HepG2 (cell line): ENCODE measurements at regions not wholly inside any gene's neighbourhood (a gene's known extent, or its start where the extent isn't known, plus 50 kb on each side); places are given as distances from the start of the nearest gene placed in this dataset.

Experiments used
- ATAC-seq: fragments of 200-7000 bp; cut with Tn5 transposase; 3 replicates; pipeline ENCODE4 v1.9.1; 2020; ENCODE audit warnings: mild to moderate bottlenecking, moderate library complexity
- BruUV-seq: library from RNA; stranded (reverse); fragments of 400-500 nt; replicated peaks from 2 replicates; lab custom pipeline; 2021; lab: Mats Ljungman, UMichigan
- CTCF ChIA-PET: fragments of 300-600 bp; formaldehyde crosslinking; extraction: SDS; loops from one replicate; lab custom pipeline; 2021; ENCODE audit warnings: low total read pairs, inconsistent platforms, low intra/inter-chr PET ratio; lab: Yijun Ruan, JAX
- POLR2A ChIA-PET: fragments of 350-600 bp; sonication (Branson Sonifier 250); formaldehyde crosslinking; loops from one replicate; lab custom pipeline; 2020; ENCODE audit warnings: antibody characterized with exemption, inconsistent platforms; lab: Yijun Ruan, JAX
- DNase-seq: peaks from one replicate; pipeline ENCODE4 v3.0.0-alpha.2; 2015; ENCODE audit warnings: low spot score
- FAIRE-seq: peaks from 3 replicates; lab custom pipeline; 2011; peaks lifted over from hg19 to GRCh38; lab: Jason Lieb, UNC
- H2AFZ ChIP-seq: one replicate; pipeline ENCODE4 v1.6.1; 2011; ENCODE audit warnings: low read length, inconsistent platforms
- H3K27ac ChIP-seq: fragments of 300-600 bp; 3 replicates; pipeline ENCODE4 v1.8.0; 2011; ENCODE audit warnings: mixed run types, mild to moderate bottlenecking, mixed read lengths, low read length, inconsistent platforms; ENCODE audit not compliant: insufficient read depth; ENCODE audit errors: extremely low read length
- H3K27me3 ChIP-seq, 2 experiments: fragments of 200-600 bp in 1 of 2; 2 replicates in 1 of 2; 3 replicates in 1 of 2; pipeline versions ENCODE4 v1.6.0 to v1.8.0; 2011; ENCODE audit warnings: low read length in 2 of 2, mild to moderate bottlenecking in 2 of 2, moderate library complexity in 2 of 2, inconsistent platforms in 1 of 2; ENCODE audit not compliant: insufficient read depth in 2 of 2, control insufficient read depth in 1 of 2
- H3K36me3 ChIP-seq, 2 experiments: fragments of 200-600 bp in 1 of 2; replicated peaks in 1 of 2; 2 replicates in 1 of 2; 3 replicates in 1 of 2; pipeline versions ENCODE4 v1.5.1 to v1.8.0; 2011; ENCODE audit warnings: low read length in 2 of 2, inconsistent platforms in 1 of 2; ENCODE audit not compliant: insufficient read depth in 2 of 2, control insufficient read depth in 1 of 2
- H3K4me1 ChIP-seq: 2 replicates; pipeline ENCODE4 v1.5.1; 2012; ENCODE audit warnings: low read length, inconsistent platforms; ENCODE audit not compliant: insufficient read depth
- H3K4me2 ChIP-seq: 2 replicates; pipeline ENCODE4 v1.6.0; 2011; ENCODE audit warnings: low read depth, low read length, inconsistent platforms
- H3K4me3 ChIP-seq, 3 experiments: fragments of 200-600 bp in 1 of 3; sonication (generic), shearing (Covaris generic) in 1 of 3; replicated peaks in 1 of 3; 2 replicates each; pipeline ENCODE4 v1.5.1; 2011 to 2016; ENCODE audit warnings: low read length in 3 of 3, inconsistent platforms in 2 of 3, low read depth in 2 of 3, mild to moderate bottlenecking in 2 of 3, control low read depth in 1 of 3, mixed read lengths in 1 of 3; ENCODE audit not compliant: insufficient read depth in 1 of 3
- H3K79me2 ChIP-seq: one replicate; pipeline ENCODE4 v1.6.1; 2011; ENCODE audit warnings: low read length, inconsistent platforms; ENCODE audit not compliant: insufficient read depth
- H3K9ac ChIP-seq: 2 replicates; pipeline ENCODE4 v1.6.0; 2011; ENCODE audit warnings: mild to moderate bottlenecking, low read depth, low read length, inconsistent platforms; ENCODE audit not compliant: insufficient read depth
- H3K9me3 ChIP-seq: 2 replicates; pipeline ENCODE4 v1.5.1; 2012; ENCODE audit warnings: mild to moderate bottlenecking, low read length
- H4K20me1 ChIP-seq: 2 replicates; pipeline ENCODE4 v1.6.0; 2011; ENCODE audit warnings: inconsistent platforms, mild to moderate bottlenecking, low read length, moderate library complexity; ENCODE audit not compliant: insufficient read depth
- CREB1 ChIP-seq, 2 experiments: fragments of 450-650 bp in 1 of 2; IDR thresholded peaks; 2 replicates each; pipeline ENCODE4 v1.6.1; 2016 to 2017; ENCODE audit warnings: control low read depth in 1 of 2, mild to moderate bottlenecking in 1 of 2, missing compliant biosample characterization in 1 of 2, missing genetic modification characterization in 1 of 2
- HOXA7 ChIP-seq: sonication (generic); formaldehyde crosslinking; IDR thresholded peaks from 2 replicates; pipeline ENCODE4 v1.8.1; 2022; ENCODE audit warnings: mild to moderate bottlenecking, missing genetic modification reagents, moderate library complexity
- JARID2 ChIP-seq: sonication (generic); formaldehyde crosslinking; IDR thresholded peaks from 2 replicates; pipeline ENCODE4 v1.8.1; 2023; ENCODE audit warnings: missing genetic modification reagents, inconsistent platforms; ENCODE audit not compliant: insufficient replicate concordance
- KLF11 ChIP-seq: IDR thresholded peaks from 2 replicates; pipeline ENCODE4 v1.6.1; 2016; ENCODE audit warnings: missing compliant biosample characterization
- KLF12 ChIP-seq: sonication (generic); formaldehyde crosslinking; IDR thresholded peaks from 2 replicates; pipeline ENCODE4 v1.4.0; 2020; ENCODE audit warnings: missing genetic modification reagents, borderline replicate concordance
- MAF1 ChIP-seq: sonication (generic); formaldehyde crosslinking; IDR thresholded peaks from 2 replicates; pipeline ENCODE4 v1.5.0; 2020; ENCODE audit warnings: missing genetic modification reagents, borderline replicate concordance
- MAFF ChIP-seq: IDR thresholded peaks from 2 replicates; pipeline ENCODE4 v1.6.1; 2011; ENCODE audit warnings: low read depth, low read length, improper control_type of control experiment
- MEIS1 ChIP-seq: sonication (generic); formaldehyde crosslinking; IDR thresholded peaks from 2 replicates; pipeline ENCODE4 v1.9.0; 2021; ENCODE audit warnings: mild to moderate bottlenecking, missing genetic modification reagents, moderate library complexity, borderline replicate concordance
- PHF8 ChIP-seq: sonication (generic); formaldehyde crosslinking; IDR thresholded peaks from 2 replicates; pipeline ENCODE4 v1.5.0; 2020; ENCODE audit warnings: missing genetic modification reagents
- SMAD3 ChIP-seq: sonication (generic); formaldehyde crosslinking; IDR thresholded peaks from 2 replicates; pipeline ENCODE4 v1.4.0; 2020; ENCODE audit warnings: missing genetic modification reagents
- ZBTB1 ChIP-seq: sonication (generic); formaldehyde crosslinking; IDR thresholded peaks from 2 replicates; pipeline ENCODE4 v1.4.0; 2020; ENCODE audit warnings: missing genetic modification reagents, borderline replicate concordance
- ZEB1 ChIP-seq: IDR thresholded peaks from 2 replicates; pipeline ENCODE4 v1.6.1; 2012; ENCODE audit warnings: mild to moderate bottlenecking, low read depth, inconsistent platforms; ENCODE audit not compliant: insufficient replicate concordance
- ZFP36 ChIP-seq: fragments of 150-350 bp; IDR thresholded peaks from 2 replicates; pipeline ENCODE4 v1.6.1; 2018; ENCODE audit warnings: borderline replicate concordance, low read length, low read depth; ENCODE audit not compliant: partially characterized antibody
- ZNF296 ChIP-seq: sonication (generic); formaldehyde crosslinking; conservative IDR thresholded peaks from 2 replicates; pipeline ENCODE4 v1.5.0; 2020; ENCODE audit warnings: mild to moderate bottlenecking, missing genetic modification reagents
- ZNF451 ChIP-seq: sonication (generic); formaldehyde crosslinking; IDR thresholded peaks from 2 replicates; pipeline ENCODE4 v1.5.0; 2020; ENCODE audit warnings: mild to moderate bottlenecking, missing genetic modification reagents
- ZNF841 ChIP-seq: sonication (generic); formaldehyde crosslinking; IDR thresholded peaks from 2 replicates; pipeline ENCODE4 v1.8.1; 2023; ENCODE audit warnings: missing genetic modification reagents, borderline replicate concordance
- WGBS: methylation state at CpG from one replicate; pipeline ENCODE4 v1.1.6; 2017; ENCODE audit warnings: low lambda C conversion rate; 5-methylcytosine and 5-hydroxymethylcytosine counted together
- in situ Hi-C: cut with HindIII; loops from 2 replicates; pipeline ENCODE4 v1.10.0; 2017; ENCODE audit warnings: low pct_unique_long_range_greater_than_20kb; ENCODE audit not compliant: extremely low pct_ligation_motif_present
- intact Hi-C: fragments of 100-400 bp; cut with micrococcal nuclease; formaldehyde crosslinking; loops from one replicate; pipeline ENCODE4 v1.10.0; 2022; ENCODE audit not compliant: unreplicated experiment
- TF ChIP-seq, protein P1 (sequence below): sonication (generic); formaldehyde crosslinking; IDR thresholded peaks from 2 replicates; pipeline ENCODE4 v1.4.0; 2020; ENCODE audit warnings: missing genetic modification reagents
- TF ChIP-seq, protein P2 (sequence below): sonication (generic); formaldehyde crosslinking; IDR thresholded peaks from 2 replicates; pipeline ENCODE4 v1.8.1; 2023; ENCODE audit warnings: mild to moderate bottlenecking, missing genetic modification reagents, borderline replicate concordance

DNA sequence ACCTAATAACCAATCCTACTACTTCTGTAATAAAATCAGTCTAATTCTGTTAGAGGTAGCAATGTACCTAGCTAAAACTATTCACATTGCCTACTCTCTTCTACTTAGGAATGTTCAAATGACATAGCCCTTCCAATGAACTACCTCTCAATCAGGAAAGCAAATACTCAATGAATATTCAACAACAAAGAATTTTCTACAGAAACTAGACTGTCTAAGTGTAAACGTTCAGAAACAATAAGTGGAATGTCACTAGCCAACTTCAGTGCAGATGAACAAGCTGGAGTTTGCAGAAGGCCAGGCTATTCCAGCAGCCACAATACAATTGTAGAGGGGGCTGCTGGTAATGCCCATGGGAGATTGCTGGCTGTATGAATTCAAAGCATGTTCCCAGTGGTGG lies 743.2 kb upstream of the CDH10 start:
- FAIRE-seq: no peak
- Histone ChIP-seq H3K27ac (no peak overlapping the region), H3K9ac (no peak overlapping the region), H3K4me1 (peaks cover 3% of the 10 kb centered on the region; the same call in 1 of the 2 replicates), H3K79me2 (no peaks in the 10 kb centered on the region), H4K20me1 (no peaks in the 10 kb centered on the region), H3K9me3 (peaks cover 48% of the 10 kb centered on the region), H3K4me3 (no peak overlapping the region)
- POLR2A ChIA-PET: no interaction called here
- intact Hi-C loops: no loop called here
- no peak for ATAC-seq
- no TSS peak for BruUV-seq
- TF ChIP-seq JARID2 (CRISPR knock-in tag) (no peak), SMAD3 (no peak), ZNF451 (CRISPR knock-in tag) (no peak), CREB1 (IDR thresholded peaks at IDR 0.05) (no peak), CREB1 (CRISPR knock-in tag; IDR thresholded peaks at IDR 0.05) (no peak), MEIS1 (CRISPR knock-in tag) (no peak), KLF11 (no peak), ZNF296 (CRISPR knock-in tag) (no peak), ZFP36 (no peak), MAFF (no peak), KLF12 (CRISPR knock-in tag) (no peak), PHF8 (no peak), ZEB1 (no peak), ZNF841 (CRISPR knock-in tag) (no peak), MAF1 (CRISPR knock-in tag) (no peak), HOXA7 (CRISPR knock-in tag) (no peak), ZBTB1 (CRISPR knock-in tag) (no peak)
- TF ChIP-seq, protein P1, sequence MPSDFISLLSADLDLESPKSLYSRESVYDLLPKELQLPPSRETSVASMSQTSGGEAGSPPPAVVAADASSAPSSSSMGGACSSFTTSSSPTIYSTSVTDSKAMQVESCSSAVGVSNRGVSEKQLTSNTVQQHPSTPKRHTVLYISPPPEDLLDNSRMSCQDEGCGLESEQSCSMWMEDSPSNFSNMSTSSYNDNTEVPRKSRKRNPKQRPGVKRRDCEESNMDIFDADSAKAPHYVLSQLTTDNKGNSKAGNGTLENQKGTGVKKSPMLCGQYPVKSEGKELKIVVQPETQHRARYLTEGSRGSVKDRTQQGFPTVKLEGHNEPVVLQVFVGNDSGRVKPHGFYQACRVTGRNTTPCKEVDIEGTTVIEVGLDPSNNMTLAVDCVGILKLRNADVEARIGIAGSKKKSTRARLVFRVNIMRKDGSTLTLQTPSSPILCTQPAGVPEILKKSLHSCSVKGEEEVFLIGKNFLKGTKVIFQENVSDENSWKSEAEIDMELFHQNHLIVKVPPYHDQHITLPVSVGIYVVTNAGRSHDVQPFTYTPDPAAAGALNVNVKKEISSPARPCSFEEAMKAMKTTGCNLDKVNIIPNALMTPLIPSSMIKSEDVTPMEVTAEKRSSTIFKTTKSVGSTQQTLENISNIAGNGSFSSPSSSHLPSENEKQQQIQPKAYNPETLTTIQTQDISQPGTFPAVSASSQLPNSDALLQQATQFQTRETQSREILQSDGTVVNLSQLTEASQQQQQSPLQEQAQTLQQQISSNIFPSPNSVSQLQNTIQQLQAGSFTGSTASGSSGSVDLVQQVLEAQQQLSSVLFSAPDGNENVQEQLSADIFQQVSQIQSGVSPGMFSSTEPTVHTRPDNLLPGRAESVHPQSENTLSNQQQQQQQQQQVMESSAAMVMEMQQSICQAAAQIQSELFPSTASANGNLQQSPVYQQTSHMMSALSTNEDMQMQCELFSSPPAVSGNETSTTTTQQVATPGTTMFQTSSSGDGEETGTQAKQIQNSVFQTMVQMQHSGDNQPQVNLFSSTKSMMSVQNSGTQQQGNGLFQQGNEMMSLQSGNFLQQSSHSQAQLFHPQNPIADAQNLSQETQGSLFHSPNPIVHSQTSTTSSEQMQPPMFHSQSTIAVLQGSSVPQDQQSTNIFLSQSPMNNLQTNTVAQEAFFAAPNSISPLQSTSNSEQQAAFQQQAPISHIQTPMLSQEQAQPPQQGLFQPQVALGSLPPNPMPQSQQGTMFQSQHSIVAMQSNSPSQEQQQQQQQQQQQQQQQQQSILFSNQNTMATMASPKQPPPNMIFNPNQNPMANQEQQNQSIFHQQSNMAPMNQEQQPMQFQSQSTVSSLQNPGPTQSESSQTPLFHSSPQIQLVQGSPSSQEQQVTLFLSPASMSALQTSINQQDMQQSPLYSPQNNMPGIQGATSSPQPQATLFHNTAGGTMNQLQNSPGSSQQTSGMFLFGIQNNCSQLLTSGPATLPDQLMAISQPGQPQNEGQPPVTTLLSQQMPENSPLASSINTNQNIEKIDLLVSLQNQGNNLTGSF (CRISPR knock-in tag): no peak
- TF ChIP-seq, protein P2, sequence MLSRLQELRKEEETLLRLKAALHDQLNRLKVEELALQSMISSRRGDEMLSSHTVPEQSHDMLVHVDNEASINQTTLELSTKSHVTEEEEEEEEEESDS: no peak
- TF ChIP-seq, all 625 proteins: peak for 0
- no peaks in the 10 kb centered on the region for H3K27me3 ChIP-seq
- in situ Hi-C loops: no loop called here
- DNase-seq: no peak
- no peak overlapping the region for H2AFZ ChIP-seq
- no peak overlapping the region for H3K4me2 ChIP-seq
- WGBS: 0% methylated on average over 1 of the region's 1 CpG
- CTCF ChIA-PET: no interaction called here
- H3K36me3 ChIP-seq: no peaks in the 10 kb centered on the region
